ACHN (cell line): ENCODE measurements at regions not wholly inside any gene's neighbourhood (a gene's known extent, or its start where the extent isn't known, plus 50 kb on each side); places are given as distances from the start of the nearest gene placed in this dataset.
A peak's percentile ranks its signal among the peaks of the same experiment; 100 is the strongest.

Experiments used
- DNase-seq: peaks from one replicate; pipeline ENCODE4 v3.0.0-alpha.2; 2015
- in situ Hi-C: cut with HindIII; loops from 2 replicates; pipeline ENCODE4 v1.10.0; 2017; ENCODE audit warnings: low sequenced_read_pairs, low pct_ligation_motif_present, low pct_unique_long_range_greater_than_20kb

DNA sequence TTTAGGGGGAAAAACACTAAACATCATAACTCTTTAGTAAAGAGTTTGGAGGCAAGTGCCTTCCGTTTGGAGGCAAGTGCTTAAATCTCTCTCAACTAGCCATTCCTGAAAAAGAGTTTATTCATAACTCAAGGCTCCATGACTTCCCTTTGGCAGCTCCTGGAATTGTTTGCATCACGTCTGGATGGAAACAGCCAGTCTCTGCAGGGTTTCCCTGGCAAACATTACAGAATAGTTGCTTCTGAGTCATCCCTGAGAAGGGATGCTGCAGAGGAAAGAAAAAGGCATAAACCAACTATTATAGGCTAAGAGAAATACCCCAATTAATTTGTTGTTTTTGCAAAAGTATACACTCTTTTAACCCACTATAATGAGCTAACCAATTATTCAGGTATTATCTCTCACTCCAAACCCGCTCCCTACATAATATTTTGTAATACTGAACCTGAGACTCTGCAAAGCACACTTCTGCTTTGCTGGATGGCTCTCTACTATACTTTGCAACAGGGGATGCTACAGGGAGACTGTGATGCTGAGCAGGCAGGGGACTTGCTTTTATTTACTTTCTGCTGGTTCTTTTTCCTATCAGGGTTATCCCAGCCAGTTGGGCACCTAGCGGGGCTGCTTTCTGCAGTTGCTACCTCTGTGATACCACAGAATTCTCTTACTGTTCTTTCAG lies 497.7 kb downstream of the FUT8 start:
- in situ Hi-C loops: no loop called here
- no peak for DNase-seq

DNA sequence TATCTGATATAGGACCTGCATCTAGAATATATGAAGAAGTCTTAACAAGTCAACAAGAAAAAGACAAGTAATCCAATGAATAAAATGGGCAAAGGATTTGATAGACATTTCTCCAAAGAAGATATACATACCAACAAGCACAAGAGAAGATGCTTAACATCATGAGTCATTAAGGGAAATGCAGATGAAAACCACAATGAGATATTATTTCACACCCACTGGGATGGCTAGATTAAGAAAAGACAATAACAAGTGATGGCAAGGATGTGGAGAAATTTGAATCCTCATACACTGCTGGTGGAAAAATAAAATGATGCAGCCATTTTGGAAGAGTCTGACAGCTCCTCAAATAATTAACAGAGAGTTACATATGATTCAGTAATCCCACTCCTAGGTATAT lies 502.6 kb downstream of the FUT8 start:
- DNase-seq: no peak
- in situ Hi-C loops: no loop called here

DNA sequence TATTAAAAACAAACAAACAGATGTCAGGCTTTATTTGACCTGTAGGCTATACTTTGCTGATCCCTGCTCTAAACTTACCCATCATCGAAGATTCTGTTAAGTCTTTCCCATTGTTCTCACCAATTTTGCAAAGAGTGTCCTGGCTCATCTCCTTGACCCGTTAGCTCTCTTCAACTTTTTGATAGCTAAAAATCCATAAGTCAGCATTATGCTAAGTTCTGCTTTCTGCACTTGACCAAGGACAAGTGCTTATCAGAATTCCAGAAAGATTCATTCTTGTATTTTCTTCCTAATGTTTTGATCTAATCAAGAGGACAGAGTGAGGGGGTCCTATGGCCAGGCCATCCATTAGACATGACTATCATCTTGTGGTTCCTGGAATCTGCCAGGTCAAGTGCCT lies 503.5 kb downstream of the FUT8 start:
- in situ Hi-C loops: no loop called here
- DNase-seq: no peak

DNA sequence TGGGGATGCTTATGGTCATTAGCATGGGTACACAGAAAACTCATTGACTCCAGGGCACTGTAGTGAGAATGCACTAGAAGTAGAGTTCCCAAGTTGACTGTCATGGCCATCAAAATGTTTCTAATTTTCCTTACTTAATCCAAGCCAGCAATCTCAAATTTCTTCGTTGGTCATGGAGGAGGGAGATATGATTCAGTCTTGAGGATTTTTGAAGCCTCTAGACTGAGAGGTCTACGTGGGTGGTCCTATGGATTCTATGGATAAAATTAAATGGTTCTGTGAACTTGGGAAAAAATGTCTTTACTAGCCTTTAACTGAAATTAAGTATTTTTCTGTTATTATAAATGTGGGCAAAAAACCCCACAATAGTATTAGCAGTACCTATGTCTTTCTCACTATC lies 508.5 kb downstream of the FUT8 start:
- in situ Hi-C loops: no loop called here
- DNase-seq: no peak

DNA sequence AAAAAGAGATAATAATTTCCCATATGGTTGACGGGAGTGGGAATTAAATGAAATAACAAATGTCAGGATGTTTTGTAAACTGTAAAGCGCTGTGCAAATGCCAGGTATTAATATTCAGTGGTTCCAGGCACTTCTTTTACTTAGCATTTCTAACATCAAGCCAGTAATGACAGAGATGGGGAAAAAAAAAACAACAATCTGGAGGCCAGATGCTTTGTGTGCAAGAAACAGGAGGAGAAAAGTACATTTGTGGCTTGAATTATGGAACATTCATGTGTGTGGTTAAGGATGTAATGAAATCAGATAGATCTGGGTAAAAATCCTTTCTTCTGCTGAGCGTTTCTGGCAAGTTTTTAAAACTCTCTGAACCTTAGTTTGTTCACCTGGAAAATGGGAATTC lies 509.6 kb downstream of the FUT8 start:
- no peak for DNase-seq
- in situ Hi-C loops: no loop called here

DNA sequence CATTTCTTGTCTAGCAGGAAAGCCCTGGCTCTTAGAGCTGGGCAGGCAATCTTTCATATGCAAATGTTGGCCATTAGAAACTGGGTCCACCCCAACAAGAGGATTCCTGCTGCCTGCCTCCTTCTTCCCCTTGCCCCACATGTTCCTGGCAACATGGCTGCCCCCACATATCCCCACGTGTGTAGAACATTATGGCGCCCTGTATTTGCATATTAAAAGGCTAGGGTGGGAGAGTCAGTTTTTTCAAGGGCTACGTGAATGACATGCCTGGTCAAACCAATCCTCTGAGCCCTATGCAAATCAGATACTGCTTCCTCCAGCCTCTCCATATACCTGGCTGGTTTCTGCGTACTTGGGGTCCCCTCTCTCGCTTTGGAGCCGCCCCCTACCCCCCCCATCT lies 514.0 kb downstream of the FUT8 start:
- no peak for DNase-seq
- in situ Hi-C loops: no loop called here

DNA sequence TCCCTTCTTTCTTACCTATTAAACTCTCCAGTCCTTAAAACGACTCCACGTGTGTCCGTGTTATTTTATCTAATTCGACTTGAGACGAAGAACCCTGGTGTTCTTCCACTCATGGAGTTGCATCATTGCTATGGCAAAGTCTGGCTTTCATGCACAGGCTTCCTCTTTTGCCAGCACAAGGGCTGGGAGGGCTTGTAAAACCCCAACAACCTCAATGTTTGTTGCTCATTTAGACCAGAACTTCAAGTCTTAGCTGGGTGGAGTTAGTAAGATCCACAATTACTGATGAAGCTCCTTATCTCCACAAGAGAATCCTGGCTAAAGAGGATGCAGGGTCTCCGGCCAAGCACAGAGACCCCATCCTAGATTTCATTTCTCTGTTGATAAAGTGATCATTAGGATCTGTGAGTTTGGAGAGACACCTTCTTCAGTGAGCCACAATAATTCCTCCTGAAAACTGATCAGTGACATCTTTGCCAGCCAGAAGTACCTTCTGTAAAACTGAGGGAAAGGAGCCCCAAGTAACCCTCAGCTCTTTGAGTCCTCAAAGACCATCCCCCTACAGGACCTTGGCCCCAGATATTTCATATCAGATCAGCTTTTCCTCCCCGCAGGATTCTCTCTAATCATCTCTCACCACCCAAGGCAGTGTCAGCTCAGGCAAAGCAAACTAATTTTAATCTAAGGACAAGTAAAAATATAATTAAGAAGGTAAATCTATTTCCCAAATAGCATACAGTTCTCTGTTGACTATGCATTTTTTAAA lies 514.6 kb downstream of the FUT8 start:
- no peak for DNase-seq
- in situ Hi-C loops: no loop called here

DNA sequence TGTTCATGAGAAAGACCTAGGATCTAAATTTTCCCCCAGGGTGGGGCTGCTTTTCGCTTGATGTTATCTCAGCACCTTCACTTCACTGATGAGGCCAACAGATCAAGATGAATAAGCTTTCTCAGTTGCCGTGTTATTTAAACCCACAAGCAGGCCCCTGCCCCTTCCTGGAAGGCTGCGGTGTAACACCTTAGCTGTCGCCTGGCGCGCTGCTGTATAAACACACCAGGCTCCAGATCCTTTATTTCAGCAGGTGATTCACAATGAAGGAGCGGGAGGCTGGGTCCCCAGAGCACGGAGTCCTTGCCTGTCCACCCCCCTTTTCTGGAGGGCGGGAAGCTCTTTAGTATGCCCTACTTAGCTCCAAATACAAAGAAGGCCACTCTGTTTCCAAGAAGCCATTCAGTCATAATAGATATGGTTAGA lies 515.4 kb downstream of the FUT8 start:
- DNase-seq: no peak
- in situ Hi-C loops: no loop called here

DNA sequence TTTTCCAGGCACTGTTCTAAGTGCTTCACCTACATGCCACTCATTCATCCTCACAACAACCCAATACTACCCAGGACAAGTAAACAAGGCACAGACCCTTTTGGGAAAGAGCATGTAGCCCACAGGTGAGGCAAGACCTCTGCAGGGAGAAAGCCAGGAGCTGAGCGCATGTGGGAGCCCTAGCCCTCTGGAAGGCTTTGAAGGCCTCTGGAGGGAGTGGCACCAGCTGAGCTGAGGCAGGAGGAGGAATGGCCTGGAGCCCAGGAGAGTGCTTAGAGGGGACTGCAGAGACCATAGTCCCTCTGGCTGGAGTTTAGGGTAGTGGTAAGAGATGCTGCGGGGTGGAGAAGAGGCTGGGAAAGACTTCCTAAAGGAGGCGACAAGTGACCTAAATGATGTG lies 516.5 kb downstream of the FUT8 start:
- DNase-seq: no peak
- in situ Hi-C loops: no loop called here

DNA sequence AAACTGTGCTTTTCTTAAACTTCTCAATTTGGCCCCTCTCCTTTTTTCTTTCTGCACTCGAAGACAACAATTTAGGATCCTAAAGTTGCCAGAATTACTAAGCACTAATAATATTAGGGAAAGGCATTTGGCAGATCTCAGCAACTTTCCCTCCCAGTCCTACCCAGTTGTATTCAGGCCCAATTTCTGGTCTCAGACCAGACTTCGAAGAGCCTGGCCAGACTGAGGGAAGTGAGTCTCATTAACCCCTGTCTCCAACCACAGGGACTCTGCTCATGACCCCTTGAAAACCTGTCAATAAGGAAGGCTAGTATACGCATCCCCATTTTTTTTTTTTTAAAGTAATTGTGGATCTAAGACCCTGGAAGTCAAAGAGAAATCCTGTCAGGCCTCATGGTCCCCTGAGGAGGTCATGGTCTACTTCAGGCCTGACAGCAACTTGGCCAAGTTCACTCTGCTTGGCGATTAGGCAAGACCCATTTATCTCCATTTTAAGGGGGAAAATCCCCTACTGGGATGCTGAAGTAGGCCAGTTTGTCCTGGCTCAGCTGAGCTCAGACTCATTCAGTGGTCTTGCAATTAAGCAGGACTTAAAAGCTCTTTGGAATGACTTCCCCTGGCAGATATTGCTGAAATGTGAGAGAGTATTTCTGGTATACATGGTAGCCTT lies 521.0 kb downstream of the FUT8 start:
- in situ Hi-C loops: no loop called here
- no peak for DNase-seq

DNA sequence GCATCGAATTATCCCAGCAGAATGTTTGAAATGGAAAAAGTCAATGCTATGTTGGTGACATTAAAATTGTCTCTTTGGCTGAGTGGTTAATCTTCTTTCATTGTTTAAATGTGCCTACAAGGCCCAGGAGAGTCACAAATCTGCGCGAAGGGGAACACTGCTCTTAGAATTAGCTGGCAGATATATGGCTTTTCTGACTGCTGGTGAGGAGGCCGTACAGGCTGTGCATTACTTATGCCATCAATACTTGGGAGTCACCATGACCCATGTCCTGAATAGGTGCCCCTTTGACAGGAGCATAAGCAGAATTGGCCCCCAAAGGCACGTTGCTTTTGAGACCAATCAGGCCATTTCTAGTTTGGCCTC lies 521.5 kb downstream of the FUT8 start:
- no peak for DNase-seq
- in situ Hi-C loops: no loop called here

DNA sequence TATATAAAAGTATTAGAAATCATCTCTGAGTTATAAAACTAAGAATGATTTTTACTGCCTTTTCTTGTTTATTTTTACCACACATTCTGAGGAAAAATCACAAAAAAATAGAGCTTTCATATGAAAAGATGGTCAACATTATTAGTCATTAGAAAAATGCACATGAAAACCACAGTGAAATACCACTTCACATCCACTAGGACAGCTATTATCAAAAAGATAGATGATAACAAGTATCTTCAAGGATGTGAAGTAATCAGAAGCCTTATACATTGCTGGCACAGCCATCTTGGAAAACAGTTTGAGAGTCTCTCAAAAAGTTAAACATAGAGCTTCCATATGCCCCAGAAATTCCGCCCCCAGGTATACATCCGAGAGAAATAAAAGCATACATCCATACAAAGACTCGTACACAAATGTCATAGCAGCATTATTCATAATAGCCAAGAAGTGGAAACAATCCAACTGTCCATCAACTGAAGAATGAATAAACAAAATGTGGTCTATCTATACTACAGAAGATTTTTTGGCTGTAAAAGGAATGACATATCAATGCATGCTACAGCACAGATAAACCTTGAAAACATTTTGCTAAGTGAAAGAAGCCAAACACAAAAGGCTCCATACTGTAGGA lies 523.9 kb downstream of the FUT8 start:
- DNase-seq: no peak
- in situ Hi-C loops: no loop called here

DNA sequence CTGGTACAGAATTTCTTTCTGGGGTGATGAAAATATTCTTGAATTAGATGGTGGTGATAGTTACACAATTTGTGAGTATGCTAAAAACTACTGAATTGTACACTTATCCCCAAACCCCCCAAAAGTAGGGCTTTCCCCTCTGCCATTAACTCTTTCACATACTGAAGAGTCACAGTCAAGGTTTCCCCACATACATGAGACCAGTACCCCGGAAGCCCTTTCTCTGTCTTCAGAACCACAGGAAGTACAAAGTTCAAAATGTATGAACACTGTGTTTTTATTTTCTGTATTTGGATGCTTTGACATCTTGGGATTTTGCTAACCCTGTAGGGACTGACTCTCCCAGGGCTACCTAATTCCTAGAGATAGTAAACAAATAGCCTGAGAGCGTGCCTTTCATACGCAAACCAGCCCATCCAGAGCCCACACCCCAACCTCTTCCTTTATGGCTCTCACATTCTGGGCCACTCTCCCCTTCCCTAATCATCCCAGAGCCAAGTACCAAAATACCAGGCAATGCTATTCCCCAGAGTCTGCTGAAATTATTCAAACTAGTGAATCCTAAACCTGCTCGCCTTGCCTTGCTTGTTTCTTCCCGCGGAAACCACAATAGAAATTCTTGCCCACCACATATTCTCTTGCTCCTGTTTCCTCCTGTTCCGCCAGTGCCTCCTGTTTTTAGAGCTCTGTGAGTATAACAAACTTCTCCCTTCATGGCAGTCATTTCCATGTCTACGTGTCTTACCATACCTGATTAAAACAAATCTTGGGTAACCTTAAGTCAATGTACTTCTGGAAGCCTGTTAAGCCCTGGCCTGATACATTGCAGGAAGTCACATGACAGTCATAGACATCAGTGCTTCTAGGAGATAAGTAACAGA lies 524.8 kb downstream of the FUT8 start:
- DNase-seq: no peak
- in situ Hi-C loops: no loop called here

DNA sequence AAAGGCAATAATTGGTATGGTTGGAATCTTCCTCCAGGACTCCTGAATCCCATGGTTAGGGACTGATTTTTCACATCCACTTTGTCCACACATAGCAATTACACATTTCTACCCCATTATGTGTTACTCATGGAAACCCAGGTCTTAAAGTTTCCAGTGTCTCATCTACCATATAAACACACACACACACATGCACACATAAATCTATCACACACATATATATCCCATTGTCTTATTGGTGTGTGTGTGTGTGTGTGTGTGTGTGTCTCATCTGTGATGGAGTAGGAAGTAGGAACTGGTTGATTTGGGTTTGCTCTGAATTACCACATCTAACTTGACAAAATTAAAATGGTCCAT lies 525.4 kb downstream of the FUT8 start:
- in situ Hi-C loops: no loop called here
- DNase-seq: no peak

DNA sequence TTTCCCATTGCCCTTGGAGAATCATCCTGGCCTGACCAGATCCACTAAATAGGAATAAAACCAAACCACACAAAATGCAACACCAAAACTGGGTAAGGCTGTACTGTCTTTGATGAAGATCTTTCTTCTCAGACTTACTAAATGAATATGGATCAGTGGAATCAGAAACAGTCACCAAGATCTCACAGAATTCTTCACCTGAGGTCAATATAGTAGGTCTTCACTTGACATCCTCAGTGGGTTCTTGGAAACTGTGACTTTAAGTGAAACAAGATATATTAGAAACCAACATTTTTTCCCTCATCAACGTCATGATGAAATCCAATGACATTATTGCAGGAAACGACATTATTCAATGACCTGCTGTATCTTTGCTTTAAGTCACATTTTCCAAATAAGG lies 526.2 kb downstream of the FUT8 start:
- in situ Hi-C loops: no loop called here
- DNase-seq: no peak

DNA sequence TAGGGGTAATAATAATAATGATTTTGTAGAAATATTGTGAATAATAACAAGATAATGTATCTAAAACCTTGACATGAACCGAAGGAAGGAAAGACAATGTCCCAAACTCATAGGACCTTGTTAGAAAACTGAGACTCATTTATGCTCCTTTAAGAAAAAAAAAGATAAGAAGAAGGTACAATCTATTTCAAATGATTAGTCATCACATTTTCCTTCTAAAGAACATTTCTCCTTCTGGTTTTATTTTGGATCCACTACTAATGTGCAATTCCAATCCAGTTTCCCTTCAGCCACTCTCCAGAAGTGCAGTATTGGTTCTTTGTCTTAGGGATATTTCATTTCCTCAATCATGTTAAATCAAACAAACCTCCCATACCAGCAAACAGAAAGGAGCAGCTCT lies 526.7 kb downstream of the FUT8 start:
- in situ Hi-C loops: no loop called here
- DNase-seq: no peak

DNA sequence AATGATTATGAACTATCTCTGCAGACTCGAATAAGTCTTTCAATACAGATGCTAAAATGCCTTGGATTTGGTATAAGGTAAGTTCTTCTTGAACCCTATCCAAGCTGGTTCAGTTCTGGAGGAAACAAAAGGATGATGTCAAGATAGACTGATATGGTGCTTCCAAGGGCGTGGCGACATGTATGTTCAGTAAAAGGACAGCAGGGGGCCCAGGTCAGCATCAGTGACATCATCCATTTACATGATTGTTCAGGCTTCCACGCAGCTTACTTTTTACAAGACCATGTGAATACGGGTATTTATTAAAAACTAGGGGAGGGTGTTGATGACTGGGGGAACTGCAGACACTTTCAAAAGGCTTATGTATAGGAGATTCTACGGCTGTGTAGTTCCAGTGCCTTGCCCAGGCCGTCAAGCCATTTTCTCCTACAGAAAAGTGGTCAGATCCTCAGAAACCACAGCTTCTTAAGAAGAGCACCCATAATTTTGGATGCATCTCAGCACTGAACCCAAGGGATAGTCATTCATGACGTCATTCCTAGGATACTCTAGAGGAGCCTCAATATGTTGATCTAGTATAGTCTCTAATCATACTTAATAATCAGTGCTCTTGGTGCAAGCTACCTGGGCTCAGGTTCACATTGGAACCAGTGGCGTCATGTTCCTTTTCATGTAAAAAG lies 527.7 kb downstream of the FUT8 start:
- peak; percentile 9 for DNase-seq
- in situ Hi-C loops: no loop called here

DNA sequence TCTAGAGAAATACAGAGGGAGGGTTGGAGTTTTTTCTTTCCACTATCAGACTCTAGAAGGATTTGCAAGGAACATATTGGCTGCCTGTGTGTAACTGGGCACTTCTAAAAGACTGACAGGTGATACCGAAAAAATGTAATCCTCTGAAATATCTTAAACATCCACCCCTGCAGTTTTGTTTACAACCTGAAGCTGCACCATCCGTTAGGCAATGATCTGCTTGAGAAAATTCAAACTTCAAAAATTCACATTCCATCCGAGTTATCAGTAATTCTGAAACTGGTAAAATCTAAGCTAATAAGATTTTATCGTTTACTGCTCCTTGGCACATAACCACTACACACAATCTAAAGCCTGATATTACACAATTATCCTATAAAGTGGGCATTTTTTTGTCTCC lies 528.6 kb downstream of the FUT8 start:
- DNase-seq: no peak
- in situ Hi-C loops: no loop called here
